ENCODE measurements at regions not wholly inside any gene's neighbourhood (a gene's known extent, or its start where the extent isn't known, plus 50 kb on each side); places are given as distances from the start of the nearest gene placed in this dataset.

- no peak for TF ChIP-seq CTCF (IDR thresholded peaks at IDR 0.05)
- no peak for TF ChIP-seq POLR2A (IDR thresholded peaks at IDR 0.05)
- no peak for TF ChIP-seq EP300 (IDR thresholded peaks at IDR 0.05; ENCODE audit: low read depth)
- TF ChIP-seq POLR2AphosphoS5 (IDR thresholded peaks at IDR 0.05) = no peak
Observed at GRCh38 chr6:156080371-156080770, 624.7 kb upstream of the NOX3 start.
